SK-N-SH treated with all-trans-retinoic acid at 6 μM for 48 hours (cell line): ENCODE measurements at regions not wholly inside any gene's neighbourhood (a gene's known extent, or its start where the extent isn't known, plus 50 kb on each side); places are given as distances from the start of the nearest gene placed in this dataset.

Experiments used
- ARNTL ChIP-seq: fragments of 450-650 bp; formaldehyde crosslinking; IDR thresholded peaks from 2 replicates; pipeline ENCODE4 v1.5.0; 2020; ENCODE audit warnings: low read depth, mild to moderate bottlenecking, moderate library complexity, borderline replicate concordance
- CSRNP3 ChIP-seq: fragments of 250-450 bp; sonication (Bioruptor Pico); IDR thresholded peaks from 2 replicates; pipeline ENCODE4 v1.5.1; 2021; ENCODE audit warnings: mild to moderate bottlenecking, moderate library complexity
- ESRRG ChIP-seq: fragments of 250-450 bp; sonication (Bioruptor Pico); IDR thresholded peaks from 2 replicates; pipeline ENCODE4 v1.6.1; 2021; ENCODE audit warnings: mild to moderate bottlenecking
- ISL1 ChIP-seq: fragments of 250-450 bp; sonication (Bioruptor Pico); IDR thresholded peaks from 2 replicates; pipeline ENCODE4 v2.1.2; 2022; ENCODE audit warnings: mild to moderate bottlenecking, moderate library complexity
- ZFP3 ChIP-seq: fragments of 250-450 bp; sonication (Bioruptor Pico); IDR thresholded peaks from 2 replicates; pipeline ENCODE4 v1.5.0; 2020; ENCODE audit warnings: mild to moderate bottlenecking, moderate library complexity
- ZFP30 ChIP-seq: fragments of 450-650 bp; formaldehyde crosslinking; IDR thresholded peaks from 2 replicates; pipeline ENCODE4 v1.5.0; 2022; ENCODE audit warnings: mild to moderate bottlenecking, moderate library complexity

GRCh38 chr10:84593506-84593905 lies 265.1 kb downstream of the CCSER2 start:
- TF ChIP-seq ESRRG (CRISPR knock-in tag) (no peak), ISL1 (CRISPR knock-in tag) (no peak), ARNTL (CRISPR knock-in tag) (no peak), ZFP30 (CRISPR knock-in tag) (no peak), CSRNP3 (CRISPR knock-in tag) (no peak), ZFP3 (CRISPR knock-in tag) (no peak)
